ENCODE measurements at regions not wholly inside any gene's neighbourhood (a gene's known extent, or its start where the extent isn't known, plus 50 kb on each side); places are given as distances from the start of the nearest gene placed in this dataset.
"Not testable (repeated sequence)": the region's sequence is repeated elsewhere in the genome, so short reads cannot be mapped to it uniquely, and the experiment has no call there.

DNA sequence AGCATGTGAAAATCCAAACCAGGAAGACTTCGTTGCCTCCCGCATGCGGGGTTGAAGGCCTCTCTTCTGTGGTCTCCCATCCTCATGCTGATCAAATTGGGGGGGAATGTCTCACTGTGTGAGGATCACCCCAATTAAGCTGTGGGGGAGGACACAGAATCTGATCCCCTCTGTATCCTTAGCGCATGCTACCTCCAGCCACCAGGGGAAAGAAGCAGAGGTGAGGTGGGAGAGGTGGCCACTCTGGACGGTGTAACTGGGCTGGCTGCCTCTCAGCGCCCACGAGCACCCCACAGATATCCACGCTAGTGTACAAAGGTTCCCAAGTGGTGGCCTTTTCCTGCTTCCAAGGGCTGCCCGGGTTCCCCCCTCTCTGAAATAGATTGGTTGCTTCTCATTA is 177.6 kb upstream of the PLGLB1 start:
- TF ChIP-seq, protein P1, sequence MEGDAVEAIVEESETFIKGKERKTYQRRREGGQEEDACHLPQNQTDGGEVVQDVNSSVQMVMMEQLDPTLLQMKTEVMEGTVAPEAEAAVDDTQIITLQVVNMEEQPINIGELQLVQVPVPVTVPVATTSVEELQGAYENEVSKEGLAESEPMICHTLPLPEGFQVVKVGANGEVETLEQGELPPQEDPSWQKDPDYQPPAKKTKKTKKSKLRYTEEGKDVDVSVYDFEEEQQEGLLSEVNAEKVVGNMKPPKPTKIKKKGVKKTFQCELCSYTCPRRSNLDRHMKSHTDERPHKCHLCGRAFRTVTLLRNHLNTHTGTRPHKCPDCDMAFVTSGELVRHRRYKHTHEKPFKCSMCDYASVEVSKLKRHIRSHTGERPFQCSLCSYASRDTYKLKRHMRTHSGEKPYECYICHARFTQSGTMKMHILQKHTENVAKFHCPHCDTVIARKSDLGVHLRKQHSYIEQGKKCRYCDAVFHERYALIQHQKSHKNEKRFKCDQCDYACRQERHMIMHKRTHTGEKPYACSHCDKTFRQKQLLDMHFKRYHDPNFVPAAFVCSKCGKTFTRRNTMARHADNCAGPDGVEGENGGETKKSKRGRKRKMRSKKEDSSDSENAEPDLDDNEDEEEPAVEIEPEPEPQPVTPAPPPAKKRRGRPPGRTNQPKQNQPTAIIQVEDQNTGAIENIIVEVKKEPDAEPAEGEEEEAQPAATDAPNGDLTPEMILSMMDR (IDR thresholded peaks at IDR 0.05; ENCODE audit: low read depth, low read length) = not testable (repeated sequence)
- TF ChIP-seq POLR2A (IDR thresholded peaks at IDR 0.05; ENCODE audit: extremely low read depth, insufficient read length); MYC (IDR thresholded peaks at IDR 0.05; ENCODE audit: low read depth, low read length): not testable (repeated sequence)
- TF ChIP-seq, protein P2, sequence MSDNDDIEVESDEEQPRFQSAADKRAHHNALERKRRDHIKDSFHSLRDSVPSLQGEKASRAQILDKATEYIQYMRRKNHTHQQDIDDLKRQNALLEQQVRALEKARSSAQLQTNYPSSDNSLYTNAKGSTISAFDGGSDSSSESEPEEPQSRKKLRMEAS (IDR thresholded peaks at IDR 0.05; ENCODE audit: low read depth, low read length) = not testable (repeated sequence)
